DND-41 (cell line): ENCODE measurements at regions not wholly inside any gene's neighbourhood (a gene's known extent, or its start where the extent isn't known, plus 50 kb on each side); places are given as distances from the start of the nearest gene placed in this dataset.

Source experiments
- EZH2 ChIP-seq: IDR thresholded peaks from 3 replicates; pipeline ENCODE4 v1.6.1; 2012; ENCODE audit warnings: borderline replicate concordance, low read depth, mild to moderate bottlenecking, moderate library complexity, low read length, inconsistent platforms; ENCODE audit not compliant: severe bottlenecking
- TF ChIP-seq, protein P1 (sequence below): IDR thresholded peaks from 2 replicates; pipeline ENCODE4 v1.5.1; 2012; ENCODE audit warnings: borderline replicate concordance, low read length, moderate library complexity, mild to moderate bottlenecking; ENCODE audit not compliant: poor library complexity, severe bottlenecking; ENCODE audit errors: extremely low read depth

DNA sequence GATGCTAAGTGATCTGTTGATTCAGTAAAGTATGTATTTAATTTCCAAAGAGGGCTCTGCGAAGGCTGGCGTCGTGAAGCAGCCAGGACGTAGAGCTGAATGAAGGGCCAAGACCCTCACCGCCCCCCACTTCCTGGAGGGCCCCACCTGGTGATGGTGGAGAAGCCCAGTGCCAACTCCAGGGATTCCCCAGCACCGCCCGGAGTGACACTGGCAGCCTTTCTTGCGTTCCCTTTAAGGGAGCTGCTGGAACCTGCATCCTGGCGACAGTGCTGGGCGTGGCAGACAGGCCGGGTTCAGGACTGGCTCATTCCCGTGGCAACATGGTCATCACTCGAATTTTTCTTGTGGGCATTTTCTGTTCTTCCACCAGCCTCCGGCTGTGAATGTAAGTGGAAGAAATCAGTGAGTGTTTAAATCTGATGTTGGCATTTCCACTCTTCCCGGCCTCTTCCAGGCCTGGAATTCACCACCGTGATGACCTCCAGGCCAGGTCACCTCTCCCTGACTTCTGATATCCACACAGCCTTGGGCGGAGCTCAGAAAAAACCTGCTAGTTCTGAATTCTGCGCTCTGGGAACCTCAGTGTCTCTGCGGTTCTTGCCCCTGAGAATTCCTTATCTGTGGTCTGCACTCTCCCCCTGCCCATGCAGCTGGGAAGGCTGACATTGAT is 57.4 kb upstream of the DACT2 start:
- TF ChIP-seq, protein P1, sequence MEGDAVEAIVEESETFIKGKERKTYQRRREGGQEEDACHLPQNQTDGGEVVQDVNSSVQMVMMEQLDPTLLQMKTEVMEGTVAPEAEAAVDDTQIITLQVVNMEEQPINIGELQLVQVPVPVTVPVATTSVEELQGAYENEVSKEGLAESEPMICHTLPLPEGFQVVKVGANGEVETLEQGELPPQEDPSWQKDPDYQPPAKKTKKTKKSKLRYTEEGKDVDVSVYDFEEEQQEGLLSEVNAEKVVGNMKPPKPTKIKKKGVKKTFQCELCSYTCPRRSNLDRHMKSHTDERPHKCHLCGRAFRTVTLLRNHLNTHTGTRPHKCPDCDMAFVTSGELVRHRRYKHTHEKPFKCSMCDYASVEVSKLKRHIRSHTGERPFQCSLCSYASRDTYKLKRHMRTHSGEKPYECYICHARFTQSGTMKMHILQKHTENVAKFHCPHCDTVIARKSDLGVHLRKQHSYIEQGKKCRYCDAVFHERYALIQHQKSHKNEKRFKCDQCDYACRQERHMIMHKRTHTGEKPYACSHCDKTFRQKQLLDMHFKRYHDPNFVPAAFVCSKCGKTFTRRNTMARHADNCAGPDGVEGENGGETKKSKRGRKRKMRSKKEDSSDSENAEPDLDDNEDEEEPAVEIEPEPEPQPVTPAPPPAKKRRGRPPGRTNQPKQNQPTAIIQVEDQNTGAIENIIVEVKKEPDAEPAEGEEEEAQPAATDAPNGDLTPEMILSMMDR: no peak
- no peak for TF ChIP-seq EZH2
